SU-DHL-6 (cell line): ENCODE measurements at regions not wholly inside any gene's neighbourhood (a gene's known extent, or its start where the extent isn't known, plus 50 kb on each side); places are given as distances from the start of the nearest gene placed in this dataset.
"Not testable (repeated sequence)": the region's sequence is repeated elsewhere in the genome, so short reads cannot be mapped to it uniquely, and the experiment has no call there.

Experiments
- H2AFZ ChIP-seq: fragments of 200-600 bp; sonication (generic); 2 replicates; pipeline ENCODE4 v1.6.1; 2014; ENCODE audit warnings: low read depth, mild to moderate bottlenecking, moderate library complexity, mixed read lengths, antibody characterized with exemption, low read length; ENCODE audit not compliant: severe bottlenecking
- H3F3A ChIP-seq: fragments of 200-600 bp; shearing (Covaris generic); 2 replicates; pipeline ENCODE4 v1.6.0; 2016; ENCODE audit warnings: antibody characterized with exemption, mild to moderate bottlenecking; ENCODE audit not compliant: insufficient read depth
- H3K27ac ChIP-seq: fragments of 200-600 bp; sonication (generic); 2 replicates; pipeline ENCODE4 v1.5.1; 2016; ENCODE audit warnings: low read depth, mild to moderate bottlenecking, low read length, moderate library complexity, mixed read lengths
- H3K27me3 ChIP-seq: fragments of 200-600 bp; sonication (generic), shearing (Covaris generic); 2 replicates; pipeline ENCODE4 v1.6.0; 2014; ENCODE audit warnings: mild to moderate bottlenecking, low read length
- H3K36me3 ChIP-seq: fragments of 200-600 bp; sonication (generic); 2 replicates; pipeline ENCODE4 v1.6.1; 2014; ENCODE audit warnings: mild to moderate bottlenecking, low read length, mixed read lengths
- H3K4me2 ChIP-seq: fragments of 300-600, 200-600 bp; shearing (Covaris generic), sonication (generic); 2 replicates; pipeline ENCODE4 v1.6.0; 2014; ENCODE audit warnings: low read length, low read depth, mild to moderate bottlenecking; ENCODE audit not compliant: poor library complexity, severe bottlenecking
- H3K4me3 ChIP-seq: fragments of 200-600 bp; sonication (generic); 2 replicates; pipeline ENCODE4 v1.5.1; 2014; ENCODE audit warnings: antibody characterized with exemption, low read length, mild to moderate bottlenecking, mixed read lengths; ENCODE audit not compliant: insufficient read depth, poor library complexity, severe bottlenecking
- H3K79me2 ChIP-seq: fragments of 200-600 bp; sonication (generic); 2 replicates; pipeline ENCODE4 v1.6.1; 2014; ENCODE audit warnings: mild to moderate bottlenecking, low read length, moderate library complexity; ENCODE audit not compliant: insufficient read depth
- H3K9ac ChIP-seq: fragments of 200-600 bp; sonication (generic); 2 replicates; pipeline ENCODE4 v1.7.0; 2014; ENCODE audit warnings: mild to moderate bottlenecking, low read length
- H3K9me2 ChIP-seq: fragments of 200-600 bp; sonication (generic); replicated peaks from 2 replicates; pipeline ENCODE4 v1.6.1; 2014; ENCODE audit warnings: low read length; ENCODE audit not compliant: insufficient read depth
- H3K9me3 ChIP-seq: fragments of 200-600 bp; sonication (generic); 2 replicates; pipeline ENCODE4 v1.6.1; 2014; ENCODE audit warnings: low read length, mixed read lengths; ENCODE audit not compliant: insufficient read depth
- H4K20me1 ChIP-seq: fragments of 200-600 bp; sonication (generic); 2 replicates; pipeline ENCODE4 v1.6.1; 2014; ENCODE audit warnings: low read depth, mild to moderate bottlenecking, antibody characterized with exemption, low read length, moderate library complexity, mixed read lengths
- EZH2phosphoT487 ChIP-seq: fragments of 200-600 bp; sonication (generic), shearing (Covaris generic); conservative IDR thresholded peaks from 2 replicates; pipeline ENCODE4 v1.6.1; 2018; ENCODE audit warnings: mild to moderate bottlenecking, antibody characterized with exemption, low read length, moderate library complexity, mixed read lengths
- TF ChIP-seq, protein P1 (sequence below): fragments of 200-600 bp; sonication (generic); IDR thresholded peaks from one replicate; pipeline ENCODE4 v1.5.1; 2017; ENCODE audit warnings: antibody characterized with exemption, mild to moderate bottlenecking, low read length, moderate library complexity; ENCODE audit not compliant: insufficient read depth, poor library complexity, severe bottlenecking

DNA sequence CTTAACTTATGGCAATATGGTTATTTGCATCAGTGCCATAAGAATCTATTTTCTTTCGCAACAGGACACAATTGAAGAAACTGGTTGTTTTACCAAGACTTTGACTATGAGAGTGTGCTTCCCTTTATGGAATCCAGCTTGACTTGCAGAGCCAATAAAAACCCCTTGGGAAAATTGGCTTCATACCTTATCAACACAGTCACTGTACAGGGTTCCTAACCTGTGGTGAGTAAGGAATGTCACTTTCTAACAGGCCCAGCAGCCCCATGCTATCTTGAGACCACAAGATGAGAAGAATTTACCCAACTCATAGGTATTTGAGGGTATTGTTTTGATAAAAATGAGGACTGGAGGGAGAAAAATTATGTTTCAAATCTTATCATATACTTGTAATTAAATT is 418.5 kb upstream of the MAP2 start:
- peaks cover 8% of the 10 kb centered on the region; the same call in 1 of the 2 replicates for H3K9me3 ChIP-seq
- TF ChIP-seq EZH2phosphoT487, result no peak
- TF ChIP-seq, protein P1, sequence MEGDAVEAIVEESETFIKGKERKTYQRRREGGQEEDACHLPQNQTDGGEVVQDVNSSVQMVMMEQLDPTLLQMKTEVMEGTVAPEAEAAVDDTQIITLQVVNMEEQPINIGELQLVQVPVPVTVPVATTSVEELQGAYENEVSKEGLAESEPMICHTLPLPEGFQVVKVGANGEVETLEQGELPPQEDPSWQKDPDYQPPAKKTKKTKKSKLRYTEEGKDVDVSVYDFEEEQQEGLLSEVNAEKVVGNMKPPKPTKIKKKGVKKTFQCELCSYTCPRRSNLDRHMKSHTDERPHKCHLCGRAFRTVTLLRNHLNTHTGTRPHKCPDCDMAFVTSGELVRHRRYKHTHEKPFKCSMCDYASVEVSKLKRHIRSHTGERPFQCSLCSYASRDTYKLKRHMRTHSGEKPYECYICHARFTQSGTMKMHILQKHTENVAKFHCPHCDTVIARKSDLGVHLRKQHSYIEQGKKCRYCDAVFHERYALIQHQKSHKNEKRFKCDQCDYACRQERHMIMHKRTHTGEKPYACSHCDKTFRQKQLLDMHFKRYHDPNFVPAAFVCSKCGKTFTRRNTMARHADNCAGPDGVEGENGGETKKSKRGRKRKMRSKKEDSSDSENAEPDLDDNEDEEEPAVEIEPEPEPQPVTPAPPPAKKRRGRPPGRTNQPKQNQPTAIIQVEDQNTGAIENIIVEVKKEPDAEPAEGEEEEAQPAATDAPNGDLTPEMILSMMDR, result no peak
- H3K27me3 ChIP-seq, result no peaks in the 10 kb centered on the region
- H3K27ac ChIP-seq, result no peak overlapping the region
- no peaks in the 10 kb centered on the region for H3K36me3 ChIP-seq
- H3K4me3 ChIP-seq, result no peak overlapping the region
- H3K9ac ChIP-seq, result no peak overlapping the region
- H4K20me1 ChIP-seq, result no peaks in the 10 kb centered on the region
- H3K9me2 ChIP-seq, result no peaks in the 10 kb centered on the region
- H3F3A ChIP-seq, result no peaks in the 10 kb centered on the region
- no peaks in the 10 kb centered on the region for H3K79me2 ChIP-seq
- H3K4me2 ChIP-seq, result no peak overlapping the region
- H2AFZ ChIP-seq, result no peak overlapping the region

DNA sequence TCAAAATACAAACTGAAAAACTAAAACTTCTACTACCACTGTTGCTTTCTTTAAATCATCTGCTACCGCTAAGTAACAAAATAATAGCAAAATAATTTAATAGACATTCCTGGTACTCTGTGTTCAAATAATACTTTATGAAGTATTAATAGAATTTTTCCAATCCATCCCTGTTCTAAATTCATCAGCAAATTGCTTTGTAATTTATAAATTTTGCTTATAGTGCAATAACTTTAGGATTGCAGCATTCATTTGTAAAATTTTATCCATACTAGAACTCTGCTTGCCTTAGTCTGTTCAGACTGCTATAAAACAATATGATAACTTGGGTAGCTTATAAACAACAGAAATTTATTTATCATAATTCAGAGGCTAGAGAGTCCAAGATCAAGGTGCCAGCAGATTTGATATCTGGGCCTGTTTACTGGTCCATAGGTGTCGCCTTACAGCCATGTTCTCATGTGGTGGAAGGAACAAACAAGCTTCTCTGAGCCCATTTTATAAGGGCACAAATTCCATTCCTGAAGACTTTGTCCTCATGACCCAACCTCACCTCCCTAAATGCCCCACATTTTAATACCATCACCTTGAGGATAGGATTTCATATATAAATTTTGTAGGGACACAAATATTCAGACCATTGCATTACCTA is 415.1 kb upstream of the MAP2 start:
- Histone ChIP-seq H3K36me3 (no peaks in the 10 kb centered on the region), H3K4me3 (no peak overlapping the region), H3K4me2 (no peak overlapping the region), H3K9me3 (peaks cover 8% of the 10 kb centered on the region; the same call in 1 of the 2 replicates), H3K9me2 (no peaks in the 10 kb centered on the region), H2AFZ (no peak overlapping the region), H3K79me2 (no peaks in the 10 kb centered on the region), H4K20me1 (no peaks in the 10 kb centered on the region), H3K27ac (no peak overlapping the region), H3K27me3 (no peaks in the 10 kb centered on the region), H3F3A (no peaks in the 10 kb centered on the region), H3K9ac (no peak overlapping the region)
- TF ChIP-seq, protein P1, result no peak
- TF ChIP-seq EZH2phosphoT487, result no peak

DNA sequence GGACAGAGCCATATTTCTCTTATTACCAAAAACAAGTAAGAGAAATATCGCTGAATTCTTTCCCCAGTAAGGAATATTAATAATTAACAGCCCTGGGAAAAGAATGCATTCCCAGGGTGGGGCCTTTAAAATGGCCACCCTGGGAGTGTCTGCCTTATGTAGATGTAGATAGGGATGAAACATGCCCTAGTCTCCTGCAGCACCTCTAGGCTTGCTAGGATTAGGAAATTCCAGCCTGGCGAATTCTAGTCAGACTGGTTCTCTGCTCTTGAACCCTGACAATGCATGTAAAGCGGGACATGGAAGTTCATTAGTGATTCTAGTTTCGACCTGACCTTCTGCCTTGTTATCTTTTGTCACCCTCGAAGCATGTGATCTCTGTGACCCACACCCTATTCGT is 405.2 kb upstream of the MAP2 start:
- not testable (repeated sequence) for H3K4me2 ChIP-seq, H3K9me2 ChIP-seq, H3K36me3 ChIP-seq, H3K9ac ChIP-seq, H3K4me3 ChIP-seq, H3K27ac ChIP-seq, H3K9me3 ChIP-seq, H3F3A ChIP-seq, H3K79me2 ChIP-seq, H4K20me1 ChIP-seq, H3K27me3 ChIP-seq, H2AFZ ChIP-seq

DNA sequence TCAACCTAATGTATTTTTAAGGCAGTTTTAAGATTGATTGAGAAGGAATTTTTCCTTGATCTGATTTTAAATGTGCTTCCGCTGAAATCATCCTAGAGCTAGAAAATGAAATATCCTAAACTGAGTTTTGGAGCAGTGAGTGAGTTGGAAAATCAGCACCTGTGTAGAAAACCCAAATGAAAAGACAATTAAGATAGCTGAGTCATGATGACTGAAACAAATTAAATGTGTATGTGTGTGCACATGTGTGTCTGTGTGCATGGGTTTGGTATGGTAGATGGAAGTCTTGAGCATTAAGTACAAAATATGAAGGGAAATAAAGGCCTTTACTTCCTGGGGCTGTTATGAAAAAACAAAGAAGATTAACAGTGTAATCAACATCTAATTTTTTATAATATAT is 394.6 kb upstream of the MAP2 start:
- Histone ChIP-seq H3K36me3 (no peaks in the 10 kb centered on the region), H3K4me2 (no peak overlapping the region), H2AFZ (no peak overlapping the region), H3K9me3 (no peaks in the 10 kb centered on the region), H3K9ac (no peak overlapping the region), H3K9me2 (no peaks in the 10 kb centered on the region), H3K4me3 (no peak overlapping the region), H3F3A (no peaks in the 10 kb centered on the region), H4K20me1 (no peaks in the 10 kb centered on the region), H3K27me3 (no peaks in the 10 kb centered on the region), H3K27ac (no peak overlapping the region), H3K79me2 (no peaks in the 10 kb centered on the region)
- no peak for TF ChIP-seq EZH2phosphoT487
- TF ChIP-seq, protein P1, result no peak
